ENCODE measurements at regions not wholly inside any gene's neighbourhood (a gene's known extent, or its start where the extent isn't known, plus 50 kb on each side); places are given as distances from the start of the nearest gene placed in this dataset.

- TF ChIP-seq, protein P1, sequence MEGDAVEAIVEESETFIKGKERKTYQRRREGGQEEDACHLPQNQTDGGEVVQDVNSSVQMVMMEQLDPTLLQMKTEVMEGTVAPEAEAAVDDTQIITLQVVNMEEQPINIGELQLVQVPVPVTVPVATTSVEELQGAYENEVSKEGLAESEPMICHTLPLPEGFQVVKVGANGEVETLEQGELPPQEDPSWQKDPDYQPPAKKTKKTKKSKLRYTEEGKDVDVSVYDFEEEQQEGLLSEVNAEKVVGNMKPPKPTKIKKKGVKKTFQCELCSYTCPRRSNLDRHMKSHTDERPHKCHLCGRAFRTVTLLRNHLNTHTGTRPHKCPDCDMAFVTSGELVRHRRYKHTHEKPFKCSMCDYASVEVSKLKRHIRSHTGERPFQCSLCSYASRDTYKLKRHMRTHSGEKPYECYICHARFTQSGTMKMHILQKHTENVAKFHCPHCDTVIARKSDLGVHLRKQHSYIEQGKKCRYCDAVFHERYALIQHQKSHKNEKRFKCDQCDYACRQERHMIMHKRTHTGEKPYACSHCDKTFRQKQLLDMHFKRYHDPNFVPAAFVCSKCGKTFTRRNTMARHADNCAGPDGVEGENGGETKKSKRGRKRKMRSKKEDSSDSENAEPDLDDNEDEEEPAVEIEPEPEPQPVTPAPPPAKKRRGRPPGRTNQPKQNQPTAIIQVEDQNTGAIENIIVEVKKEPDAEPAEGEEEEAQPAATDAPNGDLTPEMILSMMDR (IDR thresholded peaks at IDR 0.05): no peak
- no peak for TF ChIP-seq POLR2A (IDR thresholded peaks at IDR 0.05)
These were observed 1327.9 kb downstream of the BRD1 start for GRCh38 chr22:48499456-48500425.

Data from heart left ventricle (tissue), 13 donors.